DMS153 treated with DMSO at 0.1 percent for 48 hours (cell line): ENCODE measurements at regions not wholly inside any gene's neighbourhood (a gene's known extent, or its start where the extent isn't known, plus 50 kb on each side); places are given as distances from the start of the nearest gene placed in this dataset.
A peak's percentile ranks its signal among the peaks of the same experiment; 100 is the strongest.
"Not testable (repeated sequence)": the region's sequence is repeated elsewhere in the genome, so short reads cannot be mapped to it uniquely, and the experiment has no call there.

ENCODE experiments used
- DNase-seq: peaks from one replicate; lab custom pipeline; 2025; ENCODE audit not compliant: unreplicated experiment; lab: John Stamatoyannopoulos, UW

DNA sequence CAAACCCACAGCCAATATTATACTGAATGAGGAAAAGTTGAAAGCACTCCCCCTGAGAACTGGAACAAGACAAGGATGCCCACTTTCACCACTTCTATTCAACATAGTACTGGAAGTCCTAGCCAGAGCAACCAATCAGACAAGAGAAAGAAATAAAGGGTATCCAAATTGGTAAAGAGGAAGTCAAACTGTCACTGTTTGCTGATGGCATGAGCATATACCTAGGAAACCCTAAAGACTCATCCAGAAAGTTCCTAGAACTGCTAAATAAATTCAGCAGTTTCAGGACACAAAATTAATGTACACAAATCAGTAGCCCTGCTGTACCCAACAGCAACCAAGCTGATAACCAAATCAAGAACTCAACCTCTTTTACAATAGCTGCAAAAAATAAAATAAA is 220.0 kb downstream of the SYK start:
- not testable (repeated sequence) for DNase-seq

DNA sequence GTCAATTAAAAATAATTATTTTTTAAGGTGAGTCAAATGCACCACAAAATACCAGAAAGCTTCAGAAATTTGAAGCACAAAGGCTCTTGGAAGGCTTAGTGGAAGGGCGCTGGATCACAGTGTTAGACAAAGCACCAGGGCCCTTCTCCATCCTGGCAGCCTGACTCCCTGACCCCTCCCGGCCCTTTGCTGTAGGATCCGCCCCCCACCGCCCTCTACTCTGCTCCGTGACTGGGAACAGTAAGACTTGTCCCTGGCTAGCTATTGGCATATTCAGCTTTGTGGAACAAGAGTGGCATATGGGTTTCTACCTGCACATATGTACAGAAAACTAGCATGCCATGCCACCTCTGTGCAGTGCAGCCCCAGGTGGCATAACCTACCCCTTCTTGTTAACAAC is 222.1 kb downstream of the SYK start:
- DNase-seq, result no peak

DNA sequence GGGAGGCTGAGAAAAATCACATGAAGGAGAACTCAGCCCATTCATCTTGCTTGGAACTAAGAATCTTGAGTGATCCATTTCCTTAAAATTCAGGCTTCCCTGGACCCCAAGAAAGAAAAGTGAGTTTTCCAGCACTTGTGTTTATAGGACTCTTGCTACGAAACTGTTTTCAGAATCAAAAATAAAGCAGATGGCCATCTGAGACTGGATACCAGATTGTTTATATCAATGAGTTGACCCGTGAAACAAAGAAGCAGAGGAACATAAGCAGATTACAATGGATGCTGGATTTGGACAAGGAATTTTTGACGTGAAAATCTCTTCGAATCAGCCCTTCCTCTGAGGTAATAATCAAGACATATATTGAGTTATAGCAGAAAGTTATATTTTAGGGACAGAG is 223.2 kb downstream of the SYK start:
- DNase-seq, result no peak

DNA sequence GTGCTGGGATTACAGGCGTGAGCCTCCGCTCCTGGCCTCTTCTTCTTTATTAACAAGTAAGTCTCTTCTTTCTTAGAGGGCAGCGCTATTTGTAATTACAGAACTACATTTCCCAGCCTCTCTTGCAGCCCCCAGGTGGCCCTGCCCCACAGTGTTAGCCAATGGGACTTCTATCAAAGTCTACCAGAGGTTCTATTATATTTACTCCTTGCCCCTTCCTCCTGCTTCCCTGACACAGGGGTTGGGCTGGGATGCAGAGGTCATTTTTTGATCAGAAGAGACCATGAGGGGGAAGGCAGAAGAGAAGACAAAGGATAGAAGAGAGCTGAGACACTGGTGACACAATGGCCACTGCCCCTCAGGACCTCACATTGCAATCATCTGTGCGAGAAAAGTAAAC is 224.2 kb downstream of the SYK start:
- no peak for DNase-seq

DNA sequence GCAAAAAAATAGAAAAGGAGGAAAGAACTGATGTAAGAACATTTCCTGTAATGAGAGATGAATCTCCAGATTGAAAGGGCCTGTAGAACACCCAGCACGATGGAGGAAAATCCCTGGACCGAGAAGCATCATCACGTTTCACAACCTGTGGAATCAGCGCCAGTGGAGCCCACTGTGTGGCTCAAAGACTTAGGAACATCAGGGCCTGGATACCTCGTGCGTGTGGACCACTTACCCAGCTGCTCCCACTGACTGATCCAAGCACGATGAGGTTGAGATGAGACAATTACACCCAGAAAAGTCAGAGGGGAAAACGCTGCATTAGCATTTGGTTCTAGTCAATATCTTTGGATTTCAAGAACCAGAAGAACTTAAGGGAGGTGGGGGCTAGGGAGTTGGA is 224.6 kb downstream of the SYK start:
- no peak for DNase-seq

DNA sequence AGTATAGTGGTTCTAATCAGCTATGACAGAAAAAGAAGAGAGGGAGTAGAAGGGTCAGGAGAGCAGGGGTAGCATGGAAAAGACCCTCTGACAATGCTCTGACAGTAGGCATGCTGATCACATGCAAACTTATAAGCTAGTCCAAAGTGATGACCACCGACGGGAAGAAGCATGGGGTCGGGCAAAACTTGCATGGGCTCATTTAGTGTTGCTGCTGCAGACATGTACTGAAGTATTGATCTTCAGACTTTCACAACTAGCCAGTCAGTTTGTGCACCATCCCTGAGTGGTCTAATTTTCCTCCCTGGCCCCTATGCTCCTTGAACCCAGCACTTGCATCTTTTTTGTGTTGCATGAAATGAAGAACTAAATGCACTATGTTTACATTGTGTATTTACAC is 225.4 kb downstream of the SYK start:
- no peak for DNase-seq

DNA sequence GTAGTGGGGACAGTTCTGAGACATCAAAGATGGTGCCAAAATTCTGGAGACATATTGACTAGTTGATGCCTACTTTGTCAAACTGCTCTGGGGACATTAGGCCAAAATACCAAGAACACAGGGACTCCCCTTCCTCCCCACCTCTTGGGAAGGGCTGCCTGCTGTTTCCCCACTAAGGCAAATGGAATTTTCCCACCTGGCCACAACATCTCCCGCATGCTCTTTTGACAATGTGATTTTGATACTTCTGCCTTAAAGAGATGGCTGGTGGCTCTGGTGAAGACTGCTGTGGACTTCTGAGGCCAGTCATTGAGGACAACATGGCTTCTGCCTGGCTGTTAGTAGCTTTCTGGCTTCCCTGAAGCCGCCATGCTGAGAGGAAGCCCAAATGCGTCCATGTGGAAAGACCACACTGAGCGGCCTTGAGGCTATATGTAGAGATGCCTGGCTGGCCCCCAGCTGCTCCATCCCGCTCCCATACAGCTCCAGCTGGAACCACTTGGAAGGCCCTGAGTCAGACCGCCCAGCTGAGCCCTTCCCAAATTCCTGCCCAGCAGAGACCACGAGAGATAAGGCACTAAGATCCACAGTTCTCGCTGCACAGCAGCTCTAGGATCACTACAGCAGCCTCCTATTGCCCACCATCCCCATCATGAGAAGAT is 226.7 kb downstream of the SYK start:
- no peak for DNase-seq

DNA sequence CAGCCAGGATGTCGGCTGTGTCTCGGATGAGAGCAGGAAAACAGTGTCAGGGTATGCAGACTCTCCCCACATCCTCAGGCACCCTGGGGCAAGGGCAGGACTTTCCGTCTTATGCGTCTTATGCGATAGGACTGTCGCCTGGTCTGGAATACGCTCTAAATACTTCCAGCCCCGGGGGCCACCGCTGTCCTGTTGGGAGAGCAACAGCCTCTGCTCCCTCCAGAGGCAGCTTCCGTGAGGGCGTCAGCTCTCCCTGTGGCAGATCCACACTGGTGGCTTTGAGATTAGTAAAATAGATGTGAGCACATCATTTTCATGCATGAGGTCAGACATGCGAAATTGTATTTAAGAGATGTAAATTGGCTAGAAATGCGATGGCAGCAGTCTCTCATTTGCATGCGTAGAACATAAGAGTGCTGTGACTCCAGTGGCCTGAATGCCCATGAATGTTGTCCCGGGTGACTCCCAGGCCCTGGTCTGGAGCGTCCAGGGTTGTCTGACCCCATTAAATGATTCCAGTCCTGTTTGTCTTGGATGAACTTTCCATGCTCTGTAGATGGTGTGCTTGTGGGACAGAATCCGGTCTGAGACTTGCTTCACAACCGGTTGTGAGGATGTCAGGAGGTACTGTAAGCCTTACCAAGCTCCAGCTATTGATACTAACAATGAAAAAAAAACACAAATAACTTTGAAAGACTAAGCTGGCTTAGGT is 228.2 kb downstream of the SYK start:
- DNase-seq, result no peak

DNA sequence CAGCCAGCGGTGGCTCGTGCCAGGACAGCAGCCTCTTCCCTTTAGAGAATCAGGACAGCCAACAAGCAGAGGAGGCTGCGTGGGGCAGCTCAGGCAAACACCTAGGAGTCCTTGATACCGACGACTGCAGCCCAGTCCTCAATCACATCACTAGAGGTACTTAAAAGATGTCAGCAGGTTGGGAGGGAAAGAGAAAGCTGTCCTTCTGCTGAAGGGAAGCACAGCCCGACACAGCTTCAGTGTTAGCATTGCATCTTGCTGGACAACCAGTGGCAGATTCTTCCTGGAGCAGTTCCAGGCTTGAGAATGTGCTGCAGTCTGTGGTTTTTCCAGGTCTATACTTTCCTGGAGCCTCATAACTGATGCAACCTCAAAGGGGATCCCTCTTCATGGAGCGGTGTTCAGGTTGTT is 230.5 kb downstream of the SYK start:
- no peak for DNase-seq

DNA sequence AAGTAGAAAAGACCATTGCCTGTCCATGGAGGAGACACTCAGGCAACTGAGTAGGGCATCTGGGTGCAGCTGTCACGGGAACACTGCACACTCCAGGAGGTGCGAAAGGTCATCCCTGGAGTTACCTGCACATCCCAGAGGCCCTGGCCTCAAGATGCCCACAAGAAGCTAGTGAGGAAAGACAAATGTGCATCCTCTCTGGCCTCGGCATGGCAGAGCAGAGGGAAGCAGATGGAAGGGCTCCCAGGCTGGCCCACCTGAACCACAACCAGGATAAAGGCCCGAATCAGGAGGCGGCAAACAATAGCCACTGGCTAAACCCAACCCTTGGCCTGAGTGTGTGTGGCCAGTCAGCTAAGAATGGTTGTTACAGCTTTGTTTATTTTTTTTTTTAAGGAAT is 231.7 kb downstream of the SYK start:
- DNase-seq, result no peak

DNA sequence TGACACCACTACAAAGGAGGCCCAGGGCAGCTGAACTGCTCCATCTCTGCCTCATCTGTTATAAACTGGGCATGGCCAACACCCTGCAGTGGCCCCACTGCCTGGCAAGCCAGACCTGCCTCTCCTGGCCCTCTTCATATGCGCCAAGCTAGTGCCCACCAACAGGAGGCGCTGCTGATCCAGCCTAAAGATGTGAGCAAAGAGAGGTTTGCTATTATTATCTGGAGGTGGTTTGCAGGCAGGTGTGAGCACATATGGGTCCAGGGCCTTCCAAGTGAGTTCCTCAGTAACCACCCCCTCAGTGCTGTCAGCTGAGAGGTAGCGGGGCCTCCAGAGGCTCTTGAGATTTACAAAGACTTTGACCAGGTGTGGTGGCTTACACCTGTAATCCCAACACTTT is 232.2 kb downstream of the SYK start:
- DNase-seq, result no peak

DNA sequence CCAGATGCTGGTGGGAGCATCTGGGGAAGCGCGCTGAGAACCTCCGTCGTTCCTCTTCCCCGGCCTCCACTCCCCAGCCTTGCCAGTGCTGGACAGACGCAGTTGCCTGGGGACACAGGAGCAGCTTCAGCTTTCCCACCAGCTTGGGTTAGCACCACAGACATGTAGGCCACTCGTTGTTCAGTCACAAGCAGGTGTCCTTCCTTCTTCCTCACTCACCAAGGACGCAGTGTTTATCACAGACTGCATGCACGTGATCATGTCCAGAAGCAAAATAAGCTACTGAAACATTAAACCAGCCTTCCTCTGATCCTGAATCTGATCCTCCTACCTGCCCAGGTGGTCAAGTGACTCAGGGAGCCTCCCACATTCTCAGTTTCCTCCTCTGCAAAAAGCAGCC is 232.9 kb downstream of the SYK start:
- DNase-seq, result no peak

DNA sequence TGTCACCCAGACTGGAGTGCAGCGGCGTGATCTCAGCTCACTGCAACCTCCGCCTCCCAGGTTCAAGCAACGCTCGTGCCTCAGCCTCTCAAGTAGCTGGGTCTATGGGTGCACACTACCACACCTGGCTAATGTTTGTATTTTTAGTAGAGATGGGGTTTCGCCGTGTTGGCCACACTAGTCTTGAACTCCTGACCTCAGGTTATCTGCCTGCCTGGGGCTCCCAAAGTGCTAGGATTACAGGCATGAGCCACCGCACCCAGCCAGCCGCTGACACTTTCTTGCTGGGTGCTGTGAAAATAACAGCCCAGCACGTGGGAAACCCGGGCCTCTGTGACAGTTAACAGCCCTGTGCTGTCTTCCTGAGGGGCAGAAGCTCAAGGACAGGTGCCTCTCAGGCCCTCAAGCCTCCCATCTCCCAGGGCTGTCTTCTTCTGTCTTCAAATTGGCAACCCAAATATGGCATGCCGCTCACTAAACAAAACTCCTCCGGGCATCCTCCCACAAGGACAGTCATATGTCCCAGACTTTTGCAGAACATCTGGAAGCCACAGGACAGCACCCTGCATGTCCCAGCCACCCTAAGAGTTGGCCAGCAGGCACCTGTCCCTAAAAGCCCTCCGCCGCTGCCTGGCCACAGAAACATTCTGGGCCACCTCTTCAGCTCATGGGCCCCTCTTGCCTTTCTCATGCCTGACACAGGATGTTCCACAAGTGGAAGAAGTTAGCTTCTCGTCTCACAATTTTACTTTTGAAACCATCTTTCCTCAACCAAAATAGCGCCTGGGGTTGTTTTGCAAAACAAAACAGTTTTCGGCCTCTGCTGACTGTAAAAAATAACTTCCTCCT is 233.6 kb downstream of the SYK start:
- no peak for DNase-seq

DNA sequence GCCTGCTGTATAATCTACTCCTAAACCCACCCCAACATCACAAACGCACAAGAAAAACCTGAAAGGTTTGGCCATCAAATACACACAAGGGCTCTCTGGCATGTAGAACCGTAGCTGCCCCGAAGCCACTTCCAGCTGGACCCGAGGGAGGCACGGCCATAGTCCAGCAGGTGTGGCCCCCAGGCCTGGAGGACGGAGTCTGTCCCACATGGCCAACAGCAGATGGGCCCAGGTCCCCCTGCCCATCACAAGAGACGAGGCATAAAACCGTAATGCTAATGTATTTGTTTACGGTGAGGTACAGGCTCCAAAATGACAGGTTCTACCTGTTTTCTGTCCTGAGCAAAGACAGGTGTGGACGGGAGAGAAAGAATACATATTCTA is 234.2 kb downstream of the SYK start:
- DNase-seq, result no peak

DNA sequence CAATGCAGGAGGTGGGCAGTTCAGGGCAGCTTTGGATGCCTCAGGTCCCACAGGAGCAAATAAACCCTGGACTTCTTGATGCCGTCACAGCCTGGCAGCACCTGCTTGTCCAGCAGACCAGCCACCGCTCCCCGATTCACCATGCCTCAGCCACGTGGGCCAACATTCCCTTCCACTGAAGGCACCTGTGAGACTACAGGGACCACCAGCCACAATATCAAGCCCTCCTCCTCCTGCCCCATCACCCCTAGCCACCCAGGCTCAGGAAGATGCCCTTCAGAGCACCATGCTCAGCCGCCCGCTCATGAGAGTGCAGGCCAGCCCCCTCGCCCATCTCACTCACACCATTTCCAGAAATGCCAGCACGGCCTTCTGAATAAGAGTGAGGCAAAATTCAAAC is 234.7 kb downstream of the SYK start:
- DNase-seq, result no peak

DNA sequence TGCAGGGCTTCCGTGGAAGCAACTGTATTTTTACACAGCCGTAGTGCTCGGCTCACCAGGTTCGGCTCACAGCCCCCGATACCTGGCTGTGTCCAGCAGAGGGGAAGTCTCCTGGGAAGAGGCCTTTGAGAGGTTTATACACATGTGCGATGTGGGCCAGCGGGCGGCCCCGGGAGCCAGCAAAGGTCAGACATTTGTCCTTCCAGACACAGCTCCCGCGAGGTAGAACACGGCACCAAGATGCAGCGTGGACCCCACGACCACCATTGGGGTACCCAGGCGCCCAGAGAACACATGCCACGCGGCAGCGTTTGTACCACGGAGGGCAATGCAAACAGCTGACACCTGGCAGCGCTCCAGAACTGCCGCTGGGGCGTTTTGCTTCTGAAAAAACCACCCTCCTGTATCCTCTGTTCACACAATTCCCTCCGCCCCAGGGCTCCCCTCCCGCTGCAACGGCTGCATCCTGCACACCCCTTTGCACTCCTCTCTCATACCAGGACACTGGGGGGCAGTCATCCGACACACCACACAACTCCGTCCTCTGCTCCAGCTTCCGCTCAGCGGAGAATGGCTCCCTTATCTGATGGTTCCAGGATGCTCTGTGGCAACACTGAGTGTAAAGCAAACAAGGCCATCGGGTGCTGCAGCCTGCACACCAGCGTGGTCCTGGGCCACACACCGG is 235.3 kb downstream of the SYK start:
- DNase-seq, result peak; percentile 90

DNA sequence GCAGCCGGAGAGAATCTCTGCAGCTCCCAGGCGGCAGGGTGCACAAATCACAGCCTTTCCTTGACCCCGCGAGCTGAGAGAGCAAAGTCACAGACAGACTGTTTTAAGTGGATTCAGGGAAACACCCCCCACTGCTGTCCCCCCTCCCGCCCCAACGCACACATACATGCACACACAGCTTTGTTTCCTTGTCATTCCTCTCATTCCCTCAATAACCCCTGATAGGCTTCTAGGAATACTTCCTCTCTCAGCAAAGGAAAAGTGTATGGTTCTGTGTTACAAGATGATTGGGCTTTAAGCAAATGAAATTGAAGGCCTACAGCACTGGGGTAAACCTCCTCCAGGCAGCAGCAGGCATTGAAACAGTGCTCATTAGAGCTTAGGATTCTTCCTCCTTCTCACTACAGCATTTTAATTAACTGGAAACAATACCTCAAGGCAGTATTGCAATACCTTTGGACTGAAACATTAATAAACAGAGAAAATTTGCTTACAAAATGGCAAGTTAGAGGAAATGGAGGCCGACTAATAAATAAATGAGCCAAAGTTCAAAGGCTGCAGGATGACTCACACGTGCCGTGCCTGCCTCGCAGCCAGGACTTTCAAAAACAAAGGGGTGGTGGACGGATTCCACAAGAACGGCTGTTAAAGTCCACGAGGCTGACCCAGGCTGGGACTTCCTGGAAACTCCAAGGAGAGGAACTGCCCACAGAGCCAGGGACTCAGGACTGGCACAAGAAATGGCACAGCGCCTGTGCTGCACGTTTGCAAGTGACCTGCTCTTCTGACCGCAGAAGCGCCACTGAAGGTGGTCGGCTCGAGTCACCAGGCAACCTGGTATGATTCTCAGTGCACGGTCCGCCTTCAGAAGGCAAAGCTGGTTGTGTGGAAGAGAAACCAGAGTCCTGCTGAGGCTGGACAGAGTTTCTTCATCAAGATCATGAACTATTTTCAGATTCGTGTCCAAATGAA is 236.2 kb downstream of the SYK start:
- no peak for DNase-seq

DNA sequence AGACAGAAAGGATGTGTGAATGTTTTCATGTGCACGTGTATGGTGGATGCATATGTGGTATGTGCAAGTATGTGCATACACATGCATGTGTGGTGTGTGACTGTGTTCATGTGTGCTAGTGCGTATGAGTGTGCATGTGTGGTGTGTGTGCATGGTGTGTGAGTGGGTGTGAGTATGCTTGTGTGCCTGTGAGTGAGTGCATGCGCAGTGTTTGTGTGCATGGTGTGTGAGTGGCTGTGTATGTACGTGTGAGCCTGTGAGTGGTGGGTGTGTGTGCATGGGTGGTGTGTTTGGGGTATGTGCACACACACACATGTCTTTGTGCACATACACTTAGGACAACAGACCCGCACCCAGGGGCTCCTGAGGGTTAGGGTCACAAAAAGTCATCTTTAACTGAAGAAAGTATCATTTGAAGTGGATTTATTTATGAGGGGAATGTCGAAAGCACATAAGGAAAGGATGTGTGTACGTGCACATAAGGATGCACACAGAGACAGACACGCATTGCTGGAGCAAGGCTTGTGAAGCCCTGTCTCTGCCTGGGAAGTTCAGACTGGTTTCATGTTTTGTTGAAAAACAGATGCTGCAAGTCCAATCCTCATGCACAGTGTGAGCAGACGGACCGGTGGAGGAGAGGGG is 237.0 kb downstream of the SYK start:
- no peak for DNase-seq

DNA sequence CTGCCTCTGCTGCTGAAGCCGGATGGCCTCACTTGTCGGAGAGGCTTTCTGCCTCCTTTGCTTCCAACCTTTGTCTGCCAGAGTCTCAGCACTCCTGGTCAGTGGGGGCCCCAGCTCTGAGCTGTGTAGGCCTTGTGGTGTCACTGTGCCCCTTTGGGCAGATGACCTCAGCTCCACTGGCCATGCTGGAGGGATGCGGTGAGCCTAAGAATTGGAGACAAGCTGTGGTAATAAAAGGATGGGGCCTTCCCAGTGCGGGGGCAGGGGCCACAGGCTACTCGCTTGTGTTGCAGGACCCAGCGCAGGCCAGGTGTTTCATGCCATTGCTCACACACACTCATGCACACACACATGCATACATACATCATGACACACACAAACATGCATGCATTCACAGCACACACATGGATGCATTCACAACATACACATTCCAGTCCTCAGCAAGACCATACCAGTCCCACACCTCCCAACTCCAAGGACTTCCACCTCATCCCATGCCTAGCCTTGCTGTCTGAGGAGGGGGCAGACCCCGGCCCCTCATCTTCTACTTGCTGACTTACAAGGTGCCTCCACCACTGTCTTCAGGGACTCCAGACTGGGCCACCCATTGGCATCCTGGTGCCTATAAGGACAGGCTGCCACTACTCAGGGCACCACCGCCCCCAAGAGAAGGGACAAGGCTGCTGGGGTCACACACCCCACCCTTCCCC is 237.7 kb downstream of the SYK start:
- no peak for DNase-seq

DNA sequence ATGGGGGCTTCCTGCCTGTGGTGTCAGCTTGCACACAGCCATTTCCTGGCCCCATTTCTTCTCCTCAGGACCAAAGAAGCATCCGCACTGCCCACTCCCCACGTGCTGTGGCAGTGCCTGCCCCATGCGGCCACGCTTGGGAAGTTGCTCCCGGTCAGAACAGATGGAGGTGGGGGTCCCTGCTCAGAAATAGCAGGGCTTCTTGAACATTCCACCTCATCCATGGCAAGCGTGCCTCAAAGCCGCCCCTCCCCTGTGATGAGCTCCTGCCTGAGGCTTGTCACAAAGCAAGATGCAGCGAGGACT is 238.2 kb downstream of the SYK start:
- no peak for DNase-seq
